OCI-LY1 (cell line): ENCODE measurements at regions not wholly inside any gene's neighbourhood (a gene's known extent, or its start where the extent isn't known, plus 50 kb on each side); places are given as distances from the start of the nearest gene placed in this dataset.

Experiments used
- H2AFZ ChIP-seq: fragments of 200-600 bp; sonication (generic), shearing (Covaris generic); 2 replicates; pipeline ENCODE4 v1.6.0; 2014; ENCODE audit warnings: antibody characterized with exemption, mild to moderate bottlenecking, low read length
- H3F3A ChIP-seq: fragments of 200-600 bp; sonication (generic), shearing (Covaris generic); 2 replicates; pipeline ENCODE4 v1.6.0; 2014; ENCODE audit warnings: mild to moderate bottlenecking, antibody characterized with exemption, low read length, moderate library complexity; ENCODE audit not compliant: insufficient read depth
- H3K27ac ChIP-seq: fragments of 200-600 bp; sonication (generic); 2 replicates; pipeline ENCODE4 v1.5.1; 2014; ENCODE audit warnings: low read length, mixed run types, mild to moderate bottlenecking, low read depth; ENCODE audit not compliant: poor library complexity, severe bottlenecking
- H3K27me3 ChIP-seq: fragments of 200-600 bp; sonication (generic); 2 replicates; pipeline ENCODE4 v1.6.0; 2014; ENCODE audit warnings: antibody characterized with exemption, mild to moderate bottlenecking, low read length, moderate library complexity; ENCODE audit not compliant: insufficient read depth
- H3K36me3 ChIP-seq: fragments of 200-600 bp; sonication (generic); 2 replicates; pipeline ENCODE4 v1.6.1; 2014; ENCODE audit warnings: mild to moderate bottlenecking, antibody characterized with exemption, low read length, moderate library complexity, mixed read lengths; ENCODE audit not compliant: insufficient read depth
- H3K4me1 ChIP-seq: fragments of 200-600 bp; sonication (generic); 2 replicates; pipeline ENCODE4 v1.5.1; 2014; ENCODE audit warnings: mild to moderate bottlenecking, low read length, moderate library complexity; ENCODE audit not compliant: insufficient read depth, severe bottlenecking
- H3K4me2 ChIP-seq: fragments of 200-600 bp; sonication (generic), shearing (Covaris generic); 2 replicates; pipeline ENCODE4 v1.6.1; 2014; ENCODE audit warnings: low read length
- H3K4me3 ChIP-seq: fragments of 200-600 bp; sonication (generic); 2 replicates; pipeline ENCODE4 v1.5.1; 2014; ENCODE audit warnings: low read length, low read depth, mild to moderate bottlenecking, mixed read lengths; ENCODE audit not compliant: poor library complexity, severe bottlenecking
- H3K79me2 ChIP-seq: fragments of 200-600 bp; shearing (Covaris generic); 2 replicates; pipeline ENCODE4 v1.6.1; 2016; ENCODE audit warnings: mixed run types, low read length, mixed read lengths; ENCODE audit not compliant: insufficient read depth
- H3K9ac ChIP-seq: fragments of 200-600 bp; sonication (generic), shearing (Covaris generic); 2 replicates; pipeline ENCODE4 v1.6.1; 2014; ENCODE audit warnings: mild to moderate bottlenecking, low read length, mixed read lengths
- H3K9me2 ChIP-seq: fragments of 200-600 bp; sonication (generic), shearing (Covaris generic); 2 replicates; pipeline ENCODE4 v1.6.1; 2014; ENCODE audit warnings: low read depth, mild to moderate bottlenecking, low read length, mixed read lengths
- H3K9me3 ChIP-seq: fragments of 200-600 bp; shearing (Covaris generic); 2 replicates; pipeline ENCODE4 v1.6.1; 2014; ENCODE audit warnings: low read length, mixed read lengths
- H4K20me1 ChIP-seq: fragments of 200-600 bp; sonication (generic), shearing (Covaris generic); 2 replicates; pipeline ENCODE4 v1.6.0; 2016; ENCODE audit warnings: mild to moderate bottlenecking, low read length; ENCODE audit not compliant: insufficient read depth
- EZH2 ChIP-seq: fragments of 200-600 bp; sonication (generic), shearing (Covaris generic); IDR thresholded peaks from 2 replicates; pipeline ENCODE4 v1.8.0; 2017; ENCODE audit warnings: borderline replicate concordance, mixed run types, mild to moderate bottlenecking, antibody characterized with exemption, low read length, moderate library complexity, mixed read lengths
- TF ChIP-seq, protein P1 (sequence below): fragments of 200-600 bp; sonication (generic), shearing (Covaris generic); IDR thresholded peaks from 2 replicates; pipeline ENCODE4 v1.5.1; 2017; ENCODE audit warnings: mild to moderate bottlenecking, antibody characterized with exemption, low read length, moderate library complexity, mixed read lengths

GRCh38 chr3:102741694-102742093 is 306.9 kb downstream of the ZPLD1 start:
- Histone ChIP-seq H3K27me3 (no peaks in the 10 kb centered on the region), H3K9me3 (no peaks in the 10 kb centered on the region), H3K36me3 (no peaks in the 10 kb centered on the region), H3K79me2 (no peaks in the 10 kb centered on the region), H3K4me3 (no peak overlapping the region), H2AFZ (no peak overlapping the region), H4K20me1 (no peaks in the 10 kb centered on the region), H3K4me2 (no peak overlapping the region), H3K9me2 (no peaks in the 10 kb centered on the region), H3K4me1 (no peaks in the 10 kb centered on the region), H3F3A (no peaks in the 10 kb centered on the region), H3K27ac (no peak overlapping the region), H3K9ac (no peak overlapping the region)
- TF ChIP-seq, protein P1, sequence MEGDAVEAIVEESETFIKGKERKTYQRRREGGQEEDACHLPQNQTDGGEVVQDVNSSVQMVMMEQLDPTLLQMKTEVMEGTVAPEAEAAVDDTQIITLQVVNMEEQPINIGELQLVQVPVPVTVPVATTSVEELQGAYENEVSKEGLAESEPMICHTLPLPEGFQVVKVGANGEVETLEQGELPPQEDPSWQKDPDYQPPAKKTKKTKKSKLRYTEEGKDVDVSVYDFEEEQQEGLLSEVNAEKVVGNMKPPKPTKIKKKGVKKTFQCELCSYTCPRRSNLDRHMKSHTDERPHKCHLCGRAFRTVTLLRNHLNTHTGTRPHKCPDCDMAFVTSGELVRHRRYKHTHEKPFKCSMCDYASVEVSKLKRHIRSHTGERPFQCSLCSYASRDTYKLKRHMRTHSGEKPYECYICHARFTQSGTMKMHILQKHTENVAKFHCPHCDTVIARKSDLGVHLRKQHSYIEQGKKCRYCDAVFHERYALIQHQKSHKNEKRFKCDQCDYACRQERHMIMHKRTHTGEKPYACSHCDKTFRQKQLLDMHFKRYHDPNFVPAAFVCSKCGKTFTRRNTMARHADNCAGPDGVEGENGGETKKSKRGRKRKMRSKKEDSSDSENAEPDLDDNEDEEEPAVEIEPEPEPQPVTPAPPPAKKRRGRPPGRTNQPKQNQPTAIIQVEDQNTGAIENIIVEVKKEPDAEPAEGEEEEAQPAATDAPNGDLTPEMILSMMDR: no peak
- no peak for TF ChIP-seq EZH2

GRCh38 chr3:102745881-102746280 is 311.1 kb downstream of the ZPLD1 start:
- H3K9me3 ChIP-seq: no peaks in the 10 kb centered on the region
- H2AFZ ChIP-seq: no peak overlapping the region
- no peak overlapping the region for H3K9ac ChIP-seq
- no peaks in the 10 kb centered on the region for H4K20me1 ChIP-seq
- no peaks in the 10 kb centered on the region for H3K27me3 ChIP-seq
- H3K9me2 ChIP-seq: no peaks in the 10 kb centered on the region
- no peaks in the 10 kb centered on the region for H3K36me3 ChIP-seq
- H3K4me1 ChIP-seq: no peaks in the 10 kb centered on the region
- H3F3A ChIP-seq: no peaks in the 10 kb centered on the region
- H3K4me3 ChIP-seq: no peak overlapping the region
- H3K27ac ChIP-seq: no peak overlapping the region
- no peaks in the 10 kb centered on the region for H3K79me2 ChIP-seq
- TF ChIP-seq, protein P1: peak; percentile 26; the same call in 1 of the 2 replicates
- no peak for TF ChIP-seq EZH2
- H3K4me2 ChIP-seq: no peak overlapping the region

GRCh38 chr3:102747611-102748010 is 312.8 kb downstream of the ZPLD1 start:
- Histone ChIP-seq H3K79me2 (no peaks in the 10 kb centered on the region), H2AFZ (no peak overlapping the region), H3K27me3 (no peaks in the 10 kb centered on the region), H3K9me3 (no peaks in the 10 kb centered on the region), H3K9me2 (no peaks in the 10 kb centered on the region), H3K27ac (no peak overlapping the region), H3K4me3 (no peak overlapping the region), H3K4me1 (no peaks in the 10 kb centered on the region), H3K9ac (no peak overlapping the region), H3F3A (no peaks in the 10 kb centered on the region), H3K36me3 (no peaks in the 10 kb centered on the region), H3K4me2 (no peak overlapping the region), H4K20me1 (no peaks in the 10 kb centered on the region)
- TF ChIP-seq, protein P1: no peak
- TF ChIP-seq EZH2: no peak
